ENCODE measurements at regions not wholly inside any gene's neighbourhood (a gene's known extent, or its start where the extent isn't known, plus 50 kb on each side); places are given as distances from the start of the nearest gene placed in this dataset.

GRCh38 chr6:164273491-164273890 is 859.0 kb downstream of the QKI start:
- H4K5ac ChIP-seq (ENCODE audit: low read depth, low read length) = no peak overlapping the region
- no peak overlapping the region for H2AFZ ChIP-seq (replicated peaks; ENCODE audit: low read length, poor library complexity)
- H3K9me3 ChIP-seq (ENCODE audit: control insufficient read depth, insufficient read depth, low read length) = peaks cover 18% of the 10 kb centered on the region
- no peaks in the 10 kb centered on the region for H4K20me1 ChIP-seq (ENCODE audit: insufficient read depth, low read length)
- CTCF ChIA-PET = interaction anchor here (0.7 kb wide), 1 partner anchor 14 kb away, joined by 3 read pairs; no protein-coding TSS in a partner anchor
- H3K4me1 ChIP-seq (ENCODE audit: control insufficient read depth, insufficient read depth, low read length) = no peaks in the 10 kb centered on the region
- no peak overlapping the region for H2BK20ac ChIP-seq (ENCODE audit: low read depth, low read length)
- no peak overlapping the region for H3K14ac ChIP-seq (replicated peaks; ENCODE audit: low read depth, low read length)
- H2AK9ac ChIP-seq (replicated peaks; ENCODE audit: low read depth, low read length, poor library complexity) = no peak overlapping the region
- POLR2A ChIA-PET (ENCODE audit: unreplicated experiment) = no interaction called here
- intact Hi-C loops (cut with micrococcal nuclease) (no loop called here), dilution Hi-C loops (cut with HindIII; ENCODE audit: low sequenced_read_pairs, unreplicated experiment) (no loop called here), in situ Hi-C loops (cut with MboI; ENCODE audit: low sequenced_read_pairs) (no loop called here)
- H3K4ac ChIP-seq (ENCODE audit: low read depth, low read length) = no peak overlapping the region
- H4K8ac ChIP-seq (ENCODE audit: low read depth in 2 of 2, low read length in 2 of 2) = no peak overlapping the region
- H2BK5ac ChIP-seq (ENCODE audit: low read depth, low read length, poor library complexity, severe bottlenecking) = no peak overlapping the region
- no peak for TF ChIP-seq CEBPB (IDR thresholded peaks at IDR 0.05; ENCODE audit: low read depth, low read length)
- no peak for TF ChIP-seq RCOR1 (IDR thresholded peaks at IDR 0.05; ENCODE audit: insufficient replicate concordance, low read length)
- no peak for TF ChIP-seq CTCF (conservative IDR thresholded peaks at IDR 0.05; ENCODE audit: low read depth, low read length)
- TF ChIP-seq ELK1 (IDR thresholded peaks at IDR 0.05; ENCODE audit: borderline replicate concordance, low read depth, low read length) = no peak
- no peak for TF ChIP-seq POLR2A (IDR thresholded peaks at IDR 0.05; ENCODE audit: low read depth, low read length)
- TF ChIP-seq RAD21 (IDR thresholded peaks at IDR 0.05; ENCODE audit: low read length) = no peak
- H3K18ac ChIP-seq (ENCODE audit: low read depth, low read length) = no peak overlapping the region
- H3K56ac ChIP-seq (ENCODE audit: extremely low read depth, insufficient read depth, low read length) = no peak overlapping the region
- no peaks in the 10 kb centered on the region for H3K36me3 ChIP-seq (ENCODE audit: control insufficient read depth, insufficient read depth, low read length)
- H2BK15ac ChIP-seq (ENCODE audit: low read depth, low read length) = no peak overlapping the region
- no peak overlapping the region for H3K4me3 ChIP-seq (ENCODE audit: insufficient read depth, low read depth, low read length)
- no peak overlapping the region for H3K23ac ChIP-seq (ENCODE audit: low read depth, low read length)
- no peaks in the 10 kb centered on the region for H3K9me1 ChIP-seq (ENCODE audit: insufficient read depth, low read length)
- H3K27ac ChIP-seq (ENCODE audit: insufficient read depth, low read length) = no peak overlapping the region
- H3K9ac ChIP-seq (ENCODE audit: low read depth, low read length) = no peak overlapping the region
- no peaks in the 10 kb centered on the region for H3K27me3 ChIP-seq (ENCODE audit: control insufficient read depth, insufficient read depth, low read length)
- DNase-seq (no peak), ATAC-seq (ENCODE audit: low read depth) (no peak)
- no peak overlapping the region for H4K91ac ChIP-seq (ENCODE audit: insufficient read depth, low read depth, low read length)
- no peaks in the 10 kb centered on the region for H3K79me1 ChIP-seq (ENCODE audit: low read depth in 1 of 2, low read length in 2 of 2)
- no peak overlapping the region for H2AK5ac ChIP-seq (ENCODE audit: low read depth, low read length)
- H3K4me2 ChIP-seq (ENCODE audit: low read depth, low read length) = no peak overlapping the region
- no CpG with 5 or more reads among the region's 3 CpGs for WGBS, 2 experiments (ENCODE audit: extremely low coverage in 2 of 2, insufficient read length in 1 of 2)
- H2BK120ac ChIP-seq (ENCODE audit: low read depth, low read length) = no peak overlapping the region
- no TSS peak for BruUV-seq (replicated peaks)

Data from IMR-90 (cell line).